ENCODE measurements at regions not wholly inside any gene's neighbourhood (a gene's known extent, or its start where the extent isn't known, plus 50 kb on each side); places are given as distances from the start of the nearest gene placed in this dataset.

- TF ChIP-seq POLR2AphosphoS5 (IDR thresholded peaks at IDR 0.05; ENCODE audit: borderline replicate concordance, low read depth, low read length) (no peak), EZH2 (IDR thresholded peaks at IDR 0.05) (no peak), FOXP2 (optimal IDR thresholded peaks at IDR 0.05; ENCODE audit: control extremely low read depth, extremely low read length, insufficient read depth) (no peak)
Measured at GRCh38 chr1:4345094-4345493, 309.3 kb upstream of the AJAP1 start.
